Panc1 (cell line): ENCODE measurements at regions not wholly inside any gene's neighbourhood (a gene's known extent, or its start where the extent isn't known, plus 50 kb on each side); places are given as distances from the start of the nearest gene placed in this dataset.
"Not testable (repeated sequence)": the region's sequence is repeated elsewhere in the genome, so short reads cannot be mapped to it uniquely, and the experiment has no call there.

Experiments
- CTCF ChIP-seq: fragments of 450-650 bp; IDR thresholded peaks from 2 replicates; pipeline ENCODE4 v1.5.1; 2017; ENCODE audit warnings: mild to moderate bottlenecking
- POLR2AphosphoS5 ChIP-seq: IDR thresholded peaks from 2 replicates; pipeline ENCODE4 v1.6.1; 2012; ENCODE audit warnings: mild to moderate bottlenecking, low read depth, low read length, moderate library complexity

GRCh38 chr14:106389186-106389585 is 862.8 kb downstream of the TMEM121 start:
- peak; percentile 11; the same call in 1 of the 2 replicates for TF ChIP-seq CTCF
- TF ChIP-seq POLR2AphosphoS5, result not testable (repeated sequence)
